NCI-H1048 (cell line): ENCODE measurements at regions not wholly inside any gene's neighbourhood (a gene's known extent, or its start where the extent isn't known, plus 50 kb on each side); places are given as distances from the start of the nearest gene placed in this dataset.

ENCODE experiments used
- DNase-seq: peaks from one replicate; lab custom pipeline; 2025; lab: John Stamatoyannopoulos, UW

DNA sequence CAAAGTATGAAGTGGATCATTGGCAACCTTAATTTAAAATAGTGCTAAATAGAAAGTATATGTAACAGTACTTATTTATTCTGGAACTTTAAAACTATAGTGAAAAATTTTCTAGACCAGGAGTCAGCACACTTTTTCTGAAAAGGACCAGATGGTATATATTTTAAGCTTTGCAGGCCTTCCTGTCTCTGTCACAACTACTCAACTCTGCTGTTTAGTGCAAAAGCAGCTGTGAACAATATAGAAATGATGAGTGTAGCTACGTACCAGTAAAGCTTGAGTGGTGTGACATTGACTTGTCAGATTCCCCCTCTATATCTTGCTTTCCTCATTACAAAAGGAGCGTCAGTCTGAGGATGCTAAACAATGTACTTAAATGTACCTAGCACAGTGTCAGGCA lies 88.1 kb upstream of the IGFBP3 start:
- DNase-seq: no peak

DNA sequence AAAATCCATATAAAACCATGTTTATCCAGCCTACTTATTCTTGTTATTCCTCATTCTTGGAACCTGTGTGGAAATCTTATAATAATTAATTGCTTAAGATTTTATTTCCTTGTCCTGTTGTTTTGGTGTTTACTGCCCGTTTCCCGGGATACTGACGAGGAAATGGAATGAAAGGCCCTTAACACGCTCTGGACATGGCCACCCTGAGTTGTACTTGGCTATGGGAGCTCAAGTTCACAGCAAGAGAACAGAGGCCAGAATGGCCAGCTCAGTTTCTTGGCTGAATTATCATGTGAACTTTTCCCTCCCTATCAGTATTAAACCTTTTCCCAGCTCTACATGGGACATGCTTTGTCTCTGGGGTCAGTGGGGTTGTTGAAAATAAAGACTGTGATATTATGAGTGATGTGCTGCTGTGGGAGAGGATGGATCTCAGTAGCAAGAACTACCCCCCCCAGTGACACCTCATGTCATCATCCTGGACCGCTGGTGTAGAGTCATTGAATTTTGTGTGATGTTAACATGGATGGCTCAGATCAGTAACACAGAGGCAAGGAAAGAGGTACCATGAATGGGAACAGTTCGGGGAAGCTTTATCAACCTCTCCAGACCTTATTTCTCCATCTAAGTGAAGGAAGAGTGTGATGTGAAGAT lies 87.0 kb upstream of the IGFBP3 start:
- no peak for DNase-seq

DNA sequence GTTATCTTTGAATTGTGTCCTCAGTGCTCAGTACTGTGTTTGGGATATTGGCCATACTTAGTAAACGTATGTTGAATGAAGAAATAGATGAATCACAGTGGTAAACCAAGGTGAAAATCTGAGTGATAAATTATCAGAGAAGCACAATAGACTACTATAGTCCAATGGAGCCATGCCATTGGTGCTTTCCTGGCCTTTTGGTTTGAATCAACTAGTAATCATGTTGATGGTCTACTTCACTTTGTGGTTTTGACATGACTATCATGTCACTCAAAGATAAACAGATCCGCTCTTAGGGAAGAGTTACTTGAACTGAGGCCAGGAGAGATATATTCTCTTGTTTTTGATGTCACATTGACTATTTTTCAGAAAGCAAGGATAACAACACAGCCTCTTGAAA lies 86.1 kb upstream of the IGFBP3 start:
- DNase-seq: no peak

DNA sequence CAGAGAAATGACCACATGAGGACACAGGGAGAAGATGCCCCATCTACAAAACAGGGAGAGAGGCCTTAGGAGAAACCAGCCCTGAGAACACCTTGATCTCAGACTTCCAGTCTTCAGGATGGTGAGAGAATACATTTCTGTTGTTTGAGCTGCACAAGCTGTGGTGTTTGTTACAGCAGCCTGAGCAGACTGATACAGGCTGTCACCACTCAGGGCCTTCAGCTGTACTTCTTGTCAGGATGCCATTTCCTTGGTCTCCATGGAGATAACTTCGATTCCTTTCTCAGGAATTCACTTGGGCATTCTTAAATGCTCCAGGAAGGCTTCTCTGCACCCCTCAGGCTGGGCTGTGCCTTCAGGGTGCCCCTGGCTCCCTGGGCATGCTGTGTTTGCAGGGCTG lies 85.7 kb upstream of the IGFBP3 start:
- DNase-seq: no peak

DNA sequence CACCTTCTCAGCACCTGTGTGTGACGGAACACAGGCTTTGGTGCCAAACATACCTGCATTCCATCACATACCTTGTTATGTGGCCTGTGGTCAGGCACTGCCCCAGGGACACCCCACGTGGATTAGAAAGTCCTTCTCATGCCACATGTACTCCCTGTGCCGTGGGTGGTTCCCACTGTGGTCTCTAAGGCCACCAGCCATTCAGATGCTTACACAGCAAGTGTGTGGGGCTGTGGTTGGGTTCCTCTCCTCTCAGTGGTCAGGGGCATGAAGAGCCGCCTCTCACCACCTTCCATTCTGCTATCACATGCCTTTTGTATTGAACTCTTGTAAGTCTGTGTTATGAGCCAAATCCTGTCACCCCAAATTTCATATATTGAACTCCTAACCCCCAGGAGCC lies 85.1 kb upstream of the IGFBP3 start:
- no peak for DNase-seq

DNA sequence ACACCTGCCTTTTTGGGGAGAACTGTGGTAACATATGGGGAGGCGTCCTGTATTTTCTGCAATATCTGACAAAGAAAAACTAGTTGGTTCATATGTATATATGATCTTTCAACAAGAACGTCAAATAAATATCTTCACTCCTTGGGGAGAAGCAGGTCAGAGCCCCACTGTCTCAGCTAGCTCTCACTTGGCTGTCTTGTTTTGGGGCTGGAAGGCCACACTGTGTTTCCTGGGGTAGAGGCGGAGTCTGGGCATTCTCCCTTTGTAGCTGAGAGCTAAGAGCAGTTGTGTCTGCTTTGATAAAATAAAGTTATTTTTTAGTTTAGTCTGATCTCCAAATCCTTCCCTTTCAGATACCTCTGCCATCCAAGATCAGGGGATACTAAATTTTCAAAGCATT lies 83.9 kb upstream of the IGFBP3 start:
- DNase-seq: no peak

DNA sequence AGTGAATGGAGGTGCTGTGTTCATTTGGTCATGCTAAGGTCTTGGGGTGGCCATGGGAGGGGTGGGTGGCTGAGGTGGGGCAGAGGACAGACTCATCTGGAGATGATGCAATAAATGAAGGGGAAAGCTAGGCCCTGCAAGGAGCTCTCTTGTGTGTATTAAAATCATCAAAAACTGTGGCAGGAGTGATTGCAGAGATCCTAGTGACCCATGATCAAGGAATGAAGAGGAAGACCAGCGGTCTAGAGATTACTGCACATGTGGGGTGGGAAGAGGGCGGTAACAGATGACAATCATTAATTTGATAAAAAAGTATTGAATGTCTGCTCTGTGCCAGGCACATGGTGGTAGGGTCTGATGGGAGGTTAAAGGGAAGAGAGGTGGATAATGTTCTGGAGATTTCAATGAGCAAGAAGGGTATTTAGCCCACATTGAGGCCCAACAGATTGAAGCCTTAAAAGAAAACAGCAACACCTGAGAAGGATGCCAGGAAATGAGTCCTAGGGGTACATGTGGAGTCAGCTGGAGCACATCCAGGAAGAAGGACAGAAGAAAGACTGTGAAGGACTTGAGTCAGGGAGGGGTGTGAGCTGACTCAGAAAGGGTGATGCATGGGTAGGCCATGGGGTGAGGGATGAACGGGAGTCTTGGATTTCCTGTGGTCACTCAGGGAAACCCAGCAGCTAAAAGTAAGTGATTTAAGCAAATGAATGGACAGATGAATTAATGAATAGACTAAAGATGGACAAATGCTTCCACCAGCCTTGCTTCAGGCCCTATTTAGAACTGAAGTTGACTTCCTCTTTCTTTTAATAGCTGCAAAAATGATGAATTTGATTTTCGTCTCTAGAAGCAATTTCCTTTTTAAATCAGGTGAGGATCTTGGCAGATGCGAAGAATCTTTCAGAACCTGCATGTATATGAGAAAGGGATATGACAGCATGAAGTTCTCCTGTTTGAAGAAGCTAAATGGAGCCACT lies 83.1 kb upstream of the IGFBP3 start:
- no peak for DNase-seq

DNA sequence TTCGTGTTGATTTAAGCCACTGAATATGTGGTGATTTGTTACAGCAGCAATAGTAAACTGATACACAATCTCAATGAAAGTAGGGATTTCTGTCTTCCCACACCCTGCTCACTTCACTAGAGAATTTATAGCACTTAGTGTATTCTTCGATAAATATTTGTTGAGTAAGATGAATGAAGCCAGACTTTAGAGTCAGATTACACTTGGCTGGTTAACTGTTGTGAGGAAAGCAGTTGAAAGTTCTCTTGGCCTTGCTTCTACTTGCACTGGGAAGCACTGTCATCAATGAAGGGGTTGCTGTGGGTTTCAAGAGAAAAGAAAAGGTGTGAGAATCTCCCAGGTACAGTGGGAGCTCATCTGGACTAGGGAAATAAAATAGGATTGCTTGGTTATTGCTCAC lies 82.1 kb upstream of the IGFBP3 start:
- DNase-seq: no peak

DNA sequence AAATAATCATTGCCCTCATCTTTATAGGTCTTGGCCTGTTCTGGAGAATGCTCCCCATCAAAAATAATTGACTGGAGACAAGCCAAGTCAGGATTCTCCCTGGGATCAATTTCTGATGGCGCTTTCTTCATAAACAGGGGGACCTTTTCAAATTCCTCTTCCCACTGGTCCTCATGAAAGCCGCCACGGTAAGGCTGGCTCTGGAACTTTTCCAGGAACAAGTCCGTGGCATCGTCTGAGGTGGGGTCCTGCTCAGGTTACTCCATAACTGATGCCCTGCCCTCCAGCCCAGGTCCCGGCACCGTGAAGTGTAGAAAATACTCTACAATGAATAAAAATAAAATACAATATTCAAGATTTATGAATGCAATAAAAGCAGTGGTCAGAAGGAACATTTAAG lies 79.4 kb upstream of the IGFBP3 start:
- DNase-seq: no peak

DNA sequence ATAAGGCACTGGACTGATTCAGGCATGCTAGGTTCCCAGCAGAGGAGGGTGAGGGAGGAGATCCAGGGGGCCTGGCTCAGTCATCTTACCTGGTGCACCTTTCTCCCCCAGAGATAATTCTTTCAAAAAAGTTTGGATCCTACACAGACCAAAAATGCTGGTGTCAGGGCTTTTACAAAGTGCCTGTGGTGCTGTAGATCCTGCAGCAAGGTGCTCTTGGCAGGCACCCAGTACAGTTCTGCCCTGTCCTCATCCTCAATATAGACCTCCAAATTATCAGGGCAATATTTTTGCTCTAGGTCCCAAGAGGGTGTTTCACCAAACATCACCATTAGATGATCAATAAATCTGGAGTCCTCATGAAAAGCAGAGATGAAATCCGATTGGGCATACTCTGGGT lies 78.5 kb upstream of the IGFBP3 start:
- DNase-seq: no peak

DNA sequence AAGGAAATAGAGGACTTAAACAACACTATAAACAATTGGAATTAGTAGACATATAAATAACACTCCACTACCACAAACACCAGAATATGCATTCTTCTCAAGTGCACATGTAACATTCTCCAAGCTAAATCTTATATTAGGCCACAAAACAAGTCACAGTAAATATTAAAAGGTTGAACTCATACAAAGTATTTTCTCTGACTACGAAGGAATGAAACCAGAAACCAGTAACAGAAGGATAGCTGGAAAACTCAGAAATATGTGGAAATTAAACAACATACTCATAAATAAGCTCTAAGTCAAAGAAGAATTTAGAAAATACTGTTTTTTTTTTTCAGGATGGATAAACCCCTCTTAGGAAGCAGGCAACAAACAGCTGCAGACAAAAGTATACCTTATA lies 77.4 kb upstream of the IGFBP3 start:
- no peak for DNase-seq

DNA sequence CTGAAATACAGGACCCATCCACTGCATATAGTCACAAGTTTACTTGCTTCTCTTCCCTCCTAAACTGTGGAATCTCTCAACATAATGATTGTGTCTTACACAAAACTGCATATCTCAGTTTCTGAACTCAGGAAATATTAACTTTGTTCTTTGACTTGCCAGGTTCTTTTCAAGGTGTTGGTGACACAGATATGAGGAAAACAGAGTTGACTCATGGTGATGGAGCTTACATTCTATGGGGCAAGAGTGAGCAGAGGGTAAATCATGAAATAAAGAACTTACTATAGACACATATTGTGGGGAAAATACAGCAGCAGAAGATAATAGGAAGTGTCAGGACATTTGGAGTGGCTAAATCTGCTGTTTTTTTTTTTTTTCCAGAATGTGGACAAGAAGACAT lies 72.5 kb upstream of the IGFBP3 start:
- no peak for DNase-seq

DNA sequence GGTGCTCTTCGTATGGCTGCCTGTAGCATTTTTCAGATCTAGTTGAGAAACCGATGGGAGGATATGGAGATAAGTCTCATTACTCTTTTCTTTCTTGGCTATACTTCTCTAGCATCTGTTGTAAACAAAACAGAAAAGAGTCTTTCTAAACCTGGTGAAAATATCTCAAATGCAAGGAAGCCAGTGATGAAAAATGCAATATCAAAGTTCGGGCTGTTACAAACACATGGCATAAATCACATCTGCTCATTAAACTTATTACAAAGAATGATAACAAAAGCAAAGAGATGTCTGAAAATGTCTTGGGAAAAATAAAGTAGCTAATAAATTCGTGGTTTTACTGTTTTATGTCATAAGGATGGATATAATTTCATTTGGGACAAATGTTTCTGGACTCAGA lies 71.8 kb upstream of the IGFBP3 start:
- DNase-seq: no peak

DNA sequence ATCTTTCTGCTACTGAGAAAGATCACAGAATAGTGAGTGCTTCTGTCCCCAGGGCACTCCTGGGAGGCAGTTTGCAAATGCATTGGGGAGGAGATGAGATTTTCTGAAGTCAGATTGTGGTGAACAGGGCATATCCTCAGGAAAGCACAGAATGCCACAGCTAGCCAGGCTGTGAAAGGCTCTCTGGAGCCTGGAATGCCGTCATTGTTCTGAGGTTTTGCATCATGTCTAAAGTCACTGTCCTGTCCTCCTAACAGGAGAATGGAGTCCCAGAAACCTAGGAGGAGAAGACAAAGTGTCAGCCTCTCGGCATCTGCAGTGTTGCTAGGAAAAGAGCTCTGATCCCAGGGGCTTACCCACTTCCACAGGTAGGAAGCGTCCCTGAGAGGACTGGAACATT lies 69.2 kb upstream of the IGFBP3 start:
- no peak for DNase-seq

DNA sequence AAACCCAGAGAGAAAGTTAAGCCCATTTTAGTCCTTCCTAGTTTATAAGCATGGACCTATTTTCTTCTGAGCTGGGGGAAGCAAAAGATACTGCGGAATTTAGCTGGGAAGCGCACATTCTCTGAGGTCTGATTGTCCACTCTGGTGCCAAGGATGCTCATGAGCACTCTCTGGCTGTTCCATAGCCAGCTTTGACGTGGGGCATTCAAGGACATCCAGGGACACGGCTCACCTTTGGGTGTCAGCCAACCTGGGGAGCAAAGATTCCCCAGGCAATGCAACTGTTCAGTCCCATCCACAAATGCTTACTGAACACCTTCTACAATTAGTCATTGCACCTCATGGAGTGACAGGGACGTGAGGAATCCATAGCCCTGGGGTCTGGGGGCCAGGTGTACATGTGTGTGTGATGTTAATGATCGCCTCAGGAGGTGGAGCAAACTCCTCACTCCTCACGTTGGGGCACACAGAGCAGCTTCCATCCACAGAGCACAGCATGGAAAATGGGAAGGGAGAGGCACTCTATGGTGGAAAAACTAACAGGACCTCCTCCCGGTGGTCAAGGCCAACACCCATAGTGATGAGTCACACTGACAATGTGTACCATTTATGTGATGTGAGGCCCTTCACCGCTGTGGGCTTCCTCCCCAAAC lies 67.5 kb upstream of the IGFBP3 start:
- no peak for DNase-seq

DNA sequence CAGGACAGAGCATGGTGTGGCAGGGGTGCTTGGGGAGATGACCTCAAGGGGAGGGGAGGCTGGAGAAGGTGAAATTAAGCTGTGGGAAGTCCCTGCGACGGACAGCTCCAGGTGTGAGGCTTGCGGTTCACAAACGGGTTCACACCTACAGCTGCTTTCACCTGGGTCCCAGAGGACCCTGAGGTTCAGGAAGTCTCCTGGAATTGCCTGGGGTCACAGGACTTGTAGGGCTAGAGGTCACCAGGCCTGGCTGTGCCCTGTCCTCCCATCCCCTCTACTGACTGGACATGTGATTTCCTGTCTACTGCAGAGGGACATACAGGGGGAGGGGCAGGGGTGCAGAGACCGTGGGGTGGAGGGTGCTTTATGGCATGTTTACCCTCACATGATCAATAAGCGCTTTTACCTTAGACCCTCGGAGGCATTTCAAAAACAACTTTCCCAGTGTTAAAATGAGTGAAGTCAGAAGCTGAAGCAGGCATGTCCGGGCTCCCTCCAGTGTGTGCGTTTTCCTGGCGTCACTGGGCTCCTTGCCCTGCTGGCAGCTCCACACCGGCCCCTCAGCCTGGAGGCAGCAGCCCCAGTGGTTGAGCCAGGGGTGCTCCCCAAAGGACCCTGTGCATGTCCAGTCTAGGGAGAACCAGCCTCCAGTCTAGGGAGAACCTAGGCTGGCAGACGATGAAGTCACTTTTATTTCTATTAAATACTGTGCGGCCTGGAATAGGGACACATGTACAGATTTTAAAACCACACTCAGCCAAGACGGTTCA lies 66.6 kb upstream of the IGFBP3 start:
- no peak for DNase-seq

DNA sequence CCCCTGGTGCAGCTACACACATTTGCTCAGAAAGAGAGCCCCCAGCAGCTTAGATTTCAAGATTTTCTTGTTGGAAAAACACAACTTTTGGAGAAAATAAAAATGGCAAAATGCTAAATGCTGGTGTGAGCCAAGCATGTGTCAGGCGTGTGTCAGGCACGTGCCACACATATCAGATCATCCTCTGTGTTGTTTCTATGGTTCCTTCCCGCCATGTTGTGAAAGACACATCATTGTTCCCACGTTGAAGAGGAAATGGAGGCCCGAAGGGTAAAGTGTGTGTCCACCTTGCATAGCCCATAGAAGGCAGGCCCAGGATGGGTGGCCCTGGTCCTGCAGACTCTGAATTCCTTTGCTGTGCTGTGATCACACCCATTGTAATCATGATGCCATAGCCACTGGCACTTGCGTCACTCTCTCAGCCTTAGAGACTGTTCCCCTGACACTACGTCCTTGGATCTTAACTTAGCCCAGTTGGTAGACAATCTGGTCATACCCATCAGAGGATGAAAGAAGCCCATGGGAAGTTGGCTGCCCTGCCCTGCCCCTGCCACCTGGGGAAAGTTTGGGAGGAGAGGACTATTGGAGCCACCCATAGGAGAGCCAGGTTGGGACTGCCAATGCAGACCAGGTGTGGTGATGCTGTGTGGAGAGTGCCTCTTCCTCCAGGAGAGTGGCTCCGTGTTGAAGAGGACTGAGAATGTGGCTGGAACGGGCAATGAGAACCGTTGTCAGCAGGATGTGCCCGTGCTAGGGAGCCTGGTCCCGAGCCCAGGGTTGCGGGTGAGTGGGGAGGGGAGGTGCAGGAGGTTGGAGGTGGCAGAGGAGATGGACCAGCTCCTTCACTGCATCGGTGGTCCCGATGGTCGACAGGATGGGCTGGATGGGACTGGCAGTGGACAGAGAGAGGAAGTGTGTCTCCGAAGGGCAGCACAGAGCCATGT lies 65.6 kb upstream of the IGFBP3 start:
- DNase-seq: no peak

DNA sequence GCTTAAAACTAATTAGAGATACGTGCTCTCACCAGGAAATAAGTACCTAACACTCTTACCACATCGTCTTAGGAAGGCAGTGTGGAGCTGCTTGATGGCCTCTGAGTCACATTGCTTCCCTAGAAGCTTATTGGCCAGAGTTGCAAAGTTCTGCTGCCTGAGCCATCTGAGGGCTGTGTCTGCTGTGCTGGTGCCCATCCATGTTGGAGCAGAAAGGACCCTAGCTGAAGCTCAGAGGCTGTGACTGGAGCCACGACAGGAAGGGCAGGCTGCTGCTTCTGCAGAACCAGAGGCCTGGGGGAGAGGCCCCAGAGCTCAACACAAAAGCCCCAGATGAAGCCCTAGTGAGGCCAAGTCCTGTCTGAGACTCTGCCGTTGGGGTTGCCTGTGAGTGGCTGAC lies 64.8 kb upstream of the IGFBP3 start:
- DNase-seq: no peak

DNA sequence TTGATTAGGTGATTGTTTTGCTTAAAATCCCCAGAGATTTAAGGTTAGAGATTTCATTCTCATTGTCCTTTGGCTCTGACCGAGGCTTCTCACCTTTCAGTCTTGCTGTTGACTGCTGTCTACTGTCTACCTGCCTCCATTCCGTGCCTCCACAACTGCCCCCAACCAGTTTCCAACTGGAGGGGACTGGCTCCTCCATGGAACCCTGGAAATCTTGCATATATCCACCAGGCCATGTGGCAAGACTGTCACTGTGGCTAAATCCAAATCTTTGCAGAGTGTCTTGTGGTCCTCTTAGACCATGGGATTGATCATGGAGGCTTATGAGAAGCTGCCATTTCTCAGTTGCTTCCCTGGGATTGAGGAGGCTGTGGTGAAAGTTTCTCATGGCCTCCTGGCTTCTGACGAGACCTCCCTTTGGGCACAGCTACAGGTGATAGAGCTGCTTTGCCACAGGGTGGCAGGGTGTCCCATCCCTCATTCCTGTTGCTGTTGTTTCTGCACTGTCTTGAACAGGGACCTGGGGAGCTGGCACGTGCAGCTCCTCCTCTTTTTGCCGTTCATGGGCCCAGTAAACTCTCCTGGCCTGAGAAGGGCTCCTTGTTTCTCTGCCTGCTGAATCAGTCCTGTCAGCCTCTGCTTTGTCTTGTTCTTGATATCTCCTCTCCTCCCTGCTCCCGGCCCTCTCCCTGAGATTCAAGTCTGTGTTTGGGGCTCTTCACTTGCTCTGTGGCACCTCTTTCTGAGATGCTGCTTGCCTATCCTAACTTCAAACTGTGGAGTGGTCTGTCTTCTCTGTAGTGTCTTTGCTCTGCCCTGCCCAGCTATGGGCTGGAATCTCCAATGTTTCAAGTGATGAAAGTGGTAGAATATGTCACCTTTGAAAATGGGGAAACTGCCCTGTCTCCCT lies 63.6 kb upstream of the IGFBP3 start:
- no peak for DNase-seq

DNA sequence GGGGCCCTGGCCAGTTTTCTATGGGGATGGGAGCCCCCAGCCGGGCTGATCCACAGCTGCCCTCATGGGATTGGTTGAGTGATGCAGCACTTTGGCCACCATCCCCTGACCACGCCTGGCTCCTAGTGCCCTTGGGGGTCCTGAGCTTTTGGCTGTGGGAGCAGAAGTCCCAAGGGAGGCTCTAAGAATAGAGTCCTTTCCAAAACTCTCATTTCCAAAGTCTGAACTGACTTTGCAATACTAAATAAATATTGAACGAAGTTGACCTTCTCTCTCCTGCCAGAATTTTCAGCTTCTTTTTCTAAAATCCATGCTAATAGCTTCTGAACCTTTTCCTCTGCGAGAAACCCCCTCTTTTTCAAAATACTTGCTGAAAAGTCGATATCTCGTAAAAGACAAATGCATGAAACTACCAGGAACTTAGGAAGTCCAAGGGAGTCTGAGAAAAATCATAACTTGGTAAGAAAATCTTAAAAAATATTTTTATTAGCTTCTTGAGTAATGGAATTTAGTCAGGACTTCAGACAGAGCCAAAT lies 62.7 kb upstream of the IGFBP3 start:
- no peak for DNase-seq
